ENCODE measurements at regions not wholly inside any gene's neighbourhood (a gene's known extent, or its start where the extent isn't known, plus 50 kb on each side); places are given as distances from the start of the nearest gene placed in this dataset.

DNA sequence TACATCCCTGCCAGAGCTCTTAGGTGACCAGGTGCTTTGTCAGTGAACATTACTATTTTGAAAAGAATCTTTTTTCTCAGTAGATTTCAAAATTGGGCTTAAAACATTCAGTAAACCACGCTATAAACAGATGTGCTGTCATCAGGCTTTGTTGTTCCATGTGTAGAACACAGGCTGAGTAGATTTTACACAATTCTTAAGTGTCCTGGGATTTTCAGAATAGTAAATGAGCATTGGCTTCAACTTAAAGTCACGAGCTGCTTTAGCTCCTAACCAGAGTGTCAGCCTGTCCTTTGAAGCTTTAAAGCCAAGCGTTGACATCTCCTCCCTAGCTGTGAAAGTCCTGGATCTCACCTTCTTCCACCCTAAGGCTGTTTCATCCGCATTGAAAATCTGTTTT is 83.6 kb downstream of the CARTPT start:
- Histone ChIP-seq H3K36me3 (ENCODE audit: control insufficient read depth, insufficient read depth, low read length) (no peaks in the 10 kb centered on the region), H3K79me2 (ENCODE audit: control insufficient read depth, insufficient read depth, low read length) (no peaks in the 10 kb centered on the region), H4K20me1 (ENCODE audit: control insufficient read depth, extremely low read depth, insufficient read depth, low read length) (no peaks in the 10 kb centered on the region), H3K4me3 (replicated peaks in 1 of 4; ENCODE audit: control extremely low read depth in 1 of 4, insufficient read depth in 1 of 4, low read depth in 3 of 4, low read length in 4 of 4) (no peak overlapping the region), H3K4me2 (ENCODE audit: extremely low read depth, insufficient read depth, low read length) (no peak overlapping the region), H3K9me3 (ENCODE audit: control insufficient read depth, insufficient read depth, low read depth, low read length) (no peaks in the 10 kb centered on the region), H3K9ac (ENCODE audit: insufficient read depth, low read length) (no peak overlapping the region), H3K4me1 (ENCODE audit: control insufficient read depth, extremely low read depth, insufficient read depth, low read length) (no peaks in the 10 kb centered on the region), H2AFZ (ENCODE audit: low read length) (no peak overlapping the region), H3K27me3 (ENCODE audit: control insufficient read depth, insufficient read depth, low read length) (peaks cover 4% of the 10 kb centered on the region), H3K27ac (ENCODE audit: insufficient read depth, low read length) (no peak overlapping the region)
- DNase-seq (ENCODE audit: low read depth in 2 of 2) = no peak
- TF ChIP-seq, protein P1, sequence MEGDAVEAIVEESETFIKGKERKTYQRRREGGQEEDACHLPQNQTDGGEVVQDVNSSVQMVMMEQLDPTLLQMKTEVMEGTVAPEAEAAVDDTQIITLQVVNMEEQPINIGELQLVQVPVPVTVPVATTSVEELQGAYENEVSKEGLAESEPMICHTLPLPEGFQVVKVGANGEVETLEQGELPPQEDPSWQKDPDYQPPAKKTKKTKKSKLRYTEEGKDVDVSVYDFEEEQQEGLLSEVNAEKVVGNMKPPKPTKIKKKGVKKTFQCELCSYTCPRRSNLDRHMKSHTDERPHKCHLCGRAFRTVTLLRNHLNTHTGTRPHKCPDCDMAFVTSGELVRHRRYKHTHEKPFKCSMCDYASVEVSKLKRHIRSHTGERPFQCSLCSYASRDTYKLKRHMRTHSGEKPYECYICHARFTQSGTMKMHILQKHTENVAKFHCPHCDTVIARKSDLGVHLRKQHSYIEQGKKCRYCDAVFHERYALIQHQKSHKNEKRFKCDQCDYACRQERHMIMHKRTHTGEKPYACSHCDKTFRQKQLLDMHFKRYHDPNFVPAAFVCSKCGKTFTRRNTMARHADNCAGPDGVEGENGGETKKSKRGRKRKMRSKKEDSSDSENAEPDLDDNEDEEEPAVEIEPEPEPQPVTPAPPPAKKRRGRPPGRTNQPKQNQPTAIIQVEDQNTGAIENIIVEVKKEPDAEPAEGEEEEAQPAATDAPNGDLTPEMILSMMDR (conservative IDR thresholded peaks at IDR 0.05 in 1 of 2, IDR thresholded peaks at IDR 0.05 in 1 of 2; ENCODE audit: low read depth in 1 of 2, low read length in 2 of 2) = no peak
- no peak for TF ChIP-seq EZH2 (IDR thresholded peaks at IDR 0.05; ENCODE audit: low read length, missing control alignments)

DNA sequence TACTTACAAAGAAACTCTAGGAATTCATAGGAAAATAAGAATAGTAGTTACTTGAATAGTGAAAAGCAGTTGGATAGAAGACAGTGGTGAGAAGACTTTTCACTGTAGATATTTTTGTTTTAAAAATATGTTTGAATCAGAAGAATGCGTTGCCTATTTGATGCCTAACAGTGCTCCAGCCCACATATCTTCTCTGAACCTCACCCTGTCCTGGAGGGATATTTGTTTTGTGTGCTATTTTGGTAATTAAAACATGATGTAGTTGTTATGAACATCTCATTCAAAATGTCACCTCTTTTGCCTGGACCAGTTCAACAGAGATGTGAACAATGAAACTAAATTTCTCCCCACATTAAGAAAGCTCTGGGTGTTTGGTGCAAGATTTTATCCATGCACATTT is 87.6 kb downstream of the CARTPT start:
- Histone ChIP-seq H3K27me3 (ENCODE audit: control insufficient read depth, insufficient read depth, low read length) (peaks cover 8% of the 10 kb centered on the region), H4K20me1 (ENCODE audit: control insufficient read depth, extremely low read depth, insufficient read depth, low read length) (no peaks in the 10 kb centered on the region), H3K9ac (ENCODE audit: insufficient read depth, low read length) (no peak overlapping the region), H3K4me3 (replicated peaks in 1 of 4; ENCODE audit: control extremely low read depth in 1 of 4, insufficient read depth in 1 of 4, low read depth in 3 of 4, low read length in 4 of 4) (no peak overlapping the region), H3K4me2 (ENCODE audit: extremely low read depth, insufficient read depth, low read length) (no peak overlapping the region), H3K27ac (ENCODE audit: insufficient read depth, low read length) (no peak overlapping the region), H3K9me3 (ENCODE audit: control insufficient read depth, insufficient read depth, low read depth, low read length) (no peaks in the 10 kb centered on the region), H2AFZ (ENCODE audit: low read length) (no peak overlapping the region), H3K79me2 (ENCODE audit: control insufficient read depth, insufficient read depth, low read length) (no peaks in the 10 kb centered on the region), H3K36me3 (ENCODE audit: control insufficient read depth, insufficient read depth, low read length) (no peaks in the 10 kb centered on the region), H3K4me1 (ENCODE audit: control insufficient read depth, extremely low read depth, insufficient read depth, low read length) (no peaks in the 10 kb centered on the region)
- TF ChIP-seq, protein P1 (conservative IDR thresholded peaks at IDR 0.05 in 1 of 2, IDR thresholded peaks at IDR 0.05 in 1 of 2; ENCODE audit: low read depth in 1 of 2, low read length in 2 of 2) = no peak
- no peak for TF ChIP-seq EZH2 (IDR thresholded peaks at IDR 0.05; ENCODE audit: low read length, missing control alignments)
- no peak for DNase-seq (ENCODE audit: low read depth in 2 of 2)

DNA sequence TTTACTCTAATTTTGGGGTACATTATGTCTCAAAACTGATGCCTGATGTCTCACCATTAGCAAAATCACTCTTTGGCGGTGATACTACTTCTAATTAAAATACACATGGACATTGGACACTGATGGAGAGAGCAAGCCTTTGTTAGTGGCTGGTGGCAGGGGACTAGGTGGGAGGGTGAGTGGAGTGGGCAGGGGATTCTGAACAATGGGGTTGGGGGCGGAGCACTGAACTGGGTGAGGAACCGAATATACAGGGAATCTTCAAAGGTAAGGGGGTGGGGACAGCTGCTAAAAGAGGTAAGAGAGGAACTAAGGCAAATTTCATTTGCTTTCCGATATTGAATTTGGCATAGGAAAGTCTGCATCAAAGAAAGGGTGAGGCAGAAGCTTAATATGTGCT is 88.8 kb downstream of the CARTPT start:
- Histone ChIP-seq H3K79me2 (ENCODE audit: control insufficient read depth, insufficient read depth, low read length) (no peaks in the 10 kb centered on the region), H3K4me2 (ENCODE audit: extremely low read depth, insufficient read depth, low read length) (no peak overlapping the region), H3K9me3 (ENCODE audit: control insufficient read depth, insufficient read depth, low read depth, low read length) (no peaks in the 10 kb centered on the region), H4K20me1 (ENCODE audit: control insufficient read depth, extremely low read depth, insufficient read depth, low read length) (no peaks in the 10 kb centered on the region), H3K27me3 (ENCODE audit: control insufficient read depth, insufficient read depth, low read length) (peaks cover 8% of the 10 kb centered on the region), H3K36me3 (ENCODE audit: control insufficient read depth, insufficient read depth, low read length) (no peaks in the 10 kb centered on the region), H3K4me3 (replicated peaks in 1 of 4; ENCODE audit: control extremely low read depth in 1 of 4, insufficient read depth in 1 of 4, low read depth in 3 of 4, low read length in 4 of 4) (no peak overlapping the region), H2AFZ (ENCODE audit: low read length) (no peak overlapping the region), H3K9ac (ENCODE audit: insufficient read depth, low read length) (no peak overlapping the region), H3K27ac (ENCODE audit: insufficient read depth, low read length) (no peak overlapping the region), H3K4me1 (ENCODE audit: control insufficient read depth, extremely low read depth, insufficient read depth, low read length) (no peaks in the 10 kb centered on the region)
- no peak for TF ChIP-seq EZH2 (IDR thresholded peaks at IDR 0.05; ENCODE audit: low read length, missing control alignments)
- TF ChIP-seq, protein P1 (conservative IDR thresholded peaks at IDR 0.05 in 1 of 2, IDR thresholded peaks at IDR 0.05 in 1 of 2; ENCODE audit: low read depth in 1 of 2, low read length in 2 of 2) = no peak
- DNase-seq (ENCODE audit: low read depth in 2 of 2) = no peak
